ENCODE measurements at regions not wholly inside any gene's neighbourhood (a gene's known extent, or its start where the extent isn't known, plus 50 kb on each side); places are given as distances from the start of the nearest gene placed in this dataset.

DNA sequence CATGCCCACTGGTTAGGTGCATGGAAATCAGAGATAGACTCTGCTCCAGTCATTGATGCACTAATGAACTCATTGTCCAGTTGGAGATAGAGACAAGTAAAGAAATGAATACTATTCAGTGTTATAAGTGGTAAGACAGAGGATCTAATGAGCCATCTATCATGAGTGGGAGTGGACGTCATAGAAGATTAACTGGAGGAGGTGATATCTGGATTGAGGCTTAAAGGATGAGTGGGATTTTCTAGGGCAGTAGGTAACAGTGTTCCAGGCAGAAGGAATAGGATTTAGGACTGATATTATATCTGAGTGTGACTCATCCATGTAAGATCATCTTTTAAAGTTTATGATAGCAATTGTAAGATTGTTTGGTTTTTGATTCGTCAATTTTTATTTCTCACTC lies 152.2 kb upstream of the CSNK1A1L start:
- TF ChIP-seq POLR2A (IDR thresholded peaks at IDR 0.05) = no peak
- no peak for TF ChIP-seq CTCF (IDR thresholded peaks at IDR 0.05)

Measured in right lobe of liver (tissue), 4 donors.